GM21576 (cell line): ENCODE measurements at regions not wholly inside any gene's neighbourhood (a gene's known extent, or its start where the extent isn't known, plus 50 kb on each side); places are given as distances from the start of the nearest gene placed in this dataset.
"Not testable (repeated sequence)": the region's sequence is repeated elsewhere in the genome, so short reads cannot be mapped to it uniquely, and the experiment has no call there.

Source experiments
- ATAC-seq: cut with Tn5 transposase; IDR thresholded peaks from one replicate; pipeline ENCODE4 v1.9.1; 2021; ENCODE audit warnings: mild to moderate bottlenecking, moderate library complexity; ENCODE audit not compliant: unreplicated experiment

DNA sequence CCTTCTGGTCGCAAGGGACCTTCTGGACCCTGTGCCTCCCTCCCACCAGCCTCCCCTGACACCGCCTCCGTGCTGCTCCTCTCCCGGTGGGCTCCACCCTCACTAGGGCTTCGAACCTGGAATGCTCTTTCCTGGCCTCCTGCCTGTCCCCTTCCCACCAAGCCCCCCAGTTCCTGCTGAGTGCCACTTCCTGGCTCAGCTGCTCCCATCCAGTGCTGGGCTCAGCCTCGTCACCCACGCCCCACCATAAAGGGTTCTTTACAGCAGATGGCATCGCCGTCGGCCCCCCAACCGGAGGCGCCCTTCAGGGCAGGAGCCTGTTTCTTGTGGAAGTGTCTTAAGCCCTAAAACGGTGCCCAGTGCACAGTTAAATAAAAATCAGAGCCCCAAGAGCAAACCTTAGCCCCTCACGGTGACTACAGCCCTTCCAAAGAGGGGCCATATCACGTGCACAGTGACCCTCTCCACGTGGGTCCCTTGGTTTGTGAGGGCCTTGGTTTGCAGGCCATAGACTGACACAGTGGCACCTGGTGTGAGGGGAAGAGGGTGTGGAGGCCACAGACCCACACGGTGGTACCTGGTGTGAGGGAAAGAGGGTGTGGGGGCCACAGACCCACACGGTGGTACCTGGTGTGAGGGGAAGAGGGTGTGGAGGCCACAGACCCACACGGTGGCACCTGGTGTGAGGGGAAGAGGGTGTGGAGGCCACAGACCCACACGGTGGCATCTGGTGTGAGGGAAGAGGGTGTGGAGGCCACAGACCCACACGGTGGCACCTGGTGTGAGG is 111.4 kb downstream of the METRNL start:
- ATAC-seq, result no peak

GRCh38 chr17:83191388-83192160 is 112.2 kb downstream of the METRNL start:
- no peak for ATAC-seq

DNA sequence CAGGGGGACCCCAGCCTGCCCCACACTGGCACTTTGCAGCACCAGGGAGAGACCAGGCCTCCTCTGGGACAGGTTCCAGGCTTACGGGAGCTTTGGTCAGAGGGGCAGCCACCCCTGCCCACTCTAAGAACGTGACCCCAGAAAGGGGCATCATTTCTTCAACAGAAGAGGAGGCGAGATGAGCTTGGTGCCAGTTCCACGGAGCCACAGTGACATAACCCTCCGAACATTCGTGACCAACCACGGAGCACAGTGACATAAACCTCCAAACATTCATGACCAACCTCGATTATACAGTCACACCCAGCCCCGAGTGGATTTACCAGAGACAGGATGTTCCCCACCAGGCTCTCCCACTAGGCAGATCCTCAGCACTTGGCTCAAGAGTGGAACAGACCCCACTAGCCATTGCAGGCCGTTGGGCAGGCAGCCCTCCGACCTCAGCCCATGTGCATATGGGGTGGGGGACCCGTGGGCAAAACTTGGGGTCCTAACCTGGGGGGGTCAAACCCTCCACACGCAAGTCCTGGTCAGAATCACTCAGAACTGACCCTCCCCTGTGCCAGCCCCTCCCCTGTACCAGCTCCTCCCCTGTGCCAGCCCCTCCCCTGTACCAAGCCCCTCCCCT is 112.9 kb downstream of the METRNL start:
- ATAC-seq, result no peak

GRCh38 chr17:83192789-83193335 is 113.5 kb downstream of the METRNL start:
- not testable (repeated sequence) for ATAC-seq

- ATAC-seq, result no peak
These were observed 114.2 kb downstream of the METRNL start for GRCh38 chr17:83193336-83194185.

DNA sequence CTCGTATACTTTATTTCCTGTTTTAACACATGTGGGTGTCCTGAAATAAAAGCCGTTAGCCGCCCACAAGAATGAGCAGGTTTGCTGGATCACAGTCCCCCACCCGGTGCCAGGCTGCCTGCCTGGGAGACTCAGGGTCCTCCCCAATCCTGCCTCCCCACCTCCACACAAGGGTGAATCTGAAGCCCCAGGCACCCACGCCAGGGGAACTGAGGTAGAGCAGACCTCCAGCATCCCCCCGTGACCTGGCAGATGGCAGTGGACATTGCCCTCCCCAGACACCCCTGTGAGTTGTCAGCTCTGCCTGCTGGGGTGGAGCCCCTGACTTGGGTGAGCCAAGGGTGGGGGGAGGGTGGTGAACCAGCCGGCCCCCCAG is 114.8 kb downstream of the METRNL start:
- ATAC-seq, result no peak

DNA sequence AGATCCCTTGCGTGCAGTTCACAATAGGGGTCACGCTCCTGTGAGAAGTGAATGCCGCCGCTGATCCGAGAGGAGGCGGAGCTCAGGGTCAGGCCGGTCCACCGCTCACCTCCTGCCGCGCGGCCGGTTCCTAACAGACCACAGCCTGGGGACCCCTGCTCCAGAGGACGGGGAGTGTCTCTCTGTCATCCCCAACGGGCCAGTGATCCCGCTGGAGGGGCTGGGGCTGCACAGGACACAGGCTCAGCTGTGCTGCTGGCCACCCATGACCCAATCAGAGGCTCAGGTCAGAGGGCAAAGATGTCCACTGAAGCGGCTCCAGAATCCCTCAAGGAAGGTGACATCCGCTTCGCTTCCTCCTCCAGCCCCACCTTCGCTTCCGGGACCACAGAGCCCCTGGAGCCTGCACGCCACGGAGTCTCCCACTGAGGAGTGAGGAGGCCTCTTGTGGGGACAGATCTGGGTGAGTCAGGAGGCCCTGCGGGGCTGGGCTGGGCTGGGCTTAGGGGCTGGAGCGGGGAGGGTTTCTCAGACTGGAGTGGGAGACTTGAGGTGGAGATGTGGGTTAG is 115.4 kb downstream of the METRNL start:
- ATAC-seq, result no peak

DNA sequence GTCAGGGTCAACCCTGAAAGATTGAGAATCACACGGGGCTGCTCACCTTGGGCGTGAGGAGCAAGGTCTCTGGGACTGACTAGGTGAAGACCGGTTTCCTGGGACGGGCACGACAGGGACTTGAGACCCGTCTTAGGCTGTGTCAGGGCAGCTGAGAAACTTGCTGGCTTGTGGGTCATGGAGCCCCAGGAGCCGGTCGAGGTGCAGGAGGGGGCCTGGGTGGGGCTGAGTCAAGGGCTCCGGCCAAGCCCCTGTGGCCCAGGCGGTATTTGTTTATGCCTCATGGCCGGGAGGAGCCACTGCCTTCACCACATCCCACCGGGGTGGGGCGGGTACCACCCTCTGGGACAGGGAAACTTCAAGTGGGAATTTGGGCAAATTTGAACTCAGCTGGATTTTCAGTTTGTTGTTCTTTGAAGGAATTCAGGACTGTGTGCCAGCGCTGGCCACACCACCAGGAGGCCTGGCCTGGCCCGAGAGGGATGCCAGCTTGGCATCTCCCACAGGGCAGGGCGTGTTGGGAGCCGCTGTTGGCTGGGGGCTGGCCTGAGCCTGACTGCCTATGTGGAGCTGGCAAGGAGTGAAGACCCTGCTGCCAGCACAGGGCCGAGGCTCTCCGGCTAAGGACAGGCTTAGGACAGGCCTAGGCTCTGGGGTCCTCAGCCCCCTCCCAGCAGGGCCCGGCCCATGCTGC is 116.1 kb downstream of the METRNL start:
- ATAC-seq, result no peak

- no peak for ATAC-seq
These were observed 116.6 kb downstream of the METRNL start for GRCh38 chr17:83196024-83196365.

- no peak for ATAC-seq
These were observed 117.0 kb downstream of the METRNL start for GRCh38 chr17:83196366-83196765.

GRCh38 chr17:83196973-83197880 is 117.8 kb downstream of the METRNL start:
- no peak for ATAC-seq

DNA sequence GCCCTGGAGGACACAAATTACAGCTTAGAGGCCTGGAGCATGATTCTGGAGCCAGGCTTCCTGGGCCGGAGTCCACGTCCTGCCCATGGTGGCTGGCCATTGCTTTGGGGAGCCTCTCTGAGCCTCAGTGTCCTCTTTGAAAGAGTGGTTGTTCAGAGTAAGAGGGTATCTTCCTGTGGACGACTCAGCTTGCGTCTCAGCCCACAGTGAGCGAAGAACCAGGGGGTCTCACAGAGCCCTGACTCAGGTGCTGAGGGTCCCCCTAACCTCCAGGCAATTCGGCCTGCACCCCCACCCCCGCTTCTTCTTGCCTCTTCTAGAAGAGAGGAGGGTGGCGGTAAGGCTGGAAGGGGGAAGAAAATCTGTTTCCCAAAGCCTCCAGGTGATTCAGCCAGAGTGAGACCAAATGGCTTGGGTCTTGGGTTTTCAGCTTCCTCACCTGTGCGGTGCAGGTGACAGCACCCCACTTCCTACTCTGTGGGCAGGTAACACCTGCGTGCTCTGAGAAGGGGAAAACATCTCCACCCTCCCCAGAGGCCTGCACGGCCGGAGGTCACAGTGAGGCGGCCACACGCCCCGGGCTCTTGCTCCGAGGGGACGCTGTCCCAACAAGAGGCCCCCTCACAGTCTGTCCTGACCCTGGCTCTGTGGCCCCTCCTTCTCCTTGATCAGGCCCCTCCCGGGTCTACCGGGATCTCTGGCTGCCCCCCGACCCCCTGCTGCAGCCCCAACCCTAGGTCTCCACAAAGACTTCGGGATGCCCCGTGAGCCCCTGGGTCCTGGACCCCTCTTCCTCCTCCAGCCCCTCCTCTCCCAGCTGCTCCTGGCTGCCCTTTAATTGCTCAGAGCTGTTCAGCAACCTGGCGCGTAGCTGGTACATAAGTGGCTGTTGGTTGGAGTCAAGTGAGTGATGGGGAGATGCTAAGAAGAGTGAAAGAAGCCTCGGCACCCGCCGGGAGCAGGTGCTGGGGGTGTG is 119.2 kb downstream of the METRNL start:
- ATAC-seq, result no peak

DNA sequence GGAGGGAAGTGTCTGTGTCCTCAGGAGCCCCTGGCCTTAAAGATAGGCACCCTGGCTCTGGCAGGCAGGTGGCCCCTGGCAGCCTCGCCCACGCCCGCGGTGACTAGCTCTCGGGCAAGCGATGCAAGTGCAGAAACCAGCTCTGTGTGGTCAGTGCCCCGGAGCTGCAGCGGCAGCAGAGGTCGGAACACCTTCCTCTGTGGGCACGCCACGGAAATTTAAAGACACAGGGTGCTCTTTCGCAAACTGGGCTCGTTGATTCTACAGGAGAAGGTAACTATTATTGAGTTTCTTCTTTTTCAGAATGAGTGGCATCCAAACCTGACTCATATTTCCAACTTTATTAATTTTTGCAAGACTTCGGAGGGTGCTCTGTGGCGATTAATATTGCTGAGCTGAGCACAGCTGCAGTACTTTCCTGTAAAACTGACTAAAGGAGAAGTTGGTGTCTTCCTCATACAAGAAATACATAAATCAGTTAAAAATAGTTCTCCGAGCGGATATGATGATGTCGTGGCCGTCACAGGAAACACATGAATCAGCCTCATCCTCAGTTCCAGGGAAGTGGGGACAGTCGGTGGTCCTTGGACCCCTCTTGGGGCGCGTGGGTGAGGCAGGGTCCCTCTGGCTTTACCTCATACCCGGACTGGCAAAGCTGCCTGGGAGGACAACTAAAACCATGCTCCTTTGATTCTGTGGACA is 120.2 kb downstream of the METRNL start:
- no peak for ATAC-seq

DNA sequence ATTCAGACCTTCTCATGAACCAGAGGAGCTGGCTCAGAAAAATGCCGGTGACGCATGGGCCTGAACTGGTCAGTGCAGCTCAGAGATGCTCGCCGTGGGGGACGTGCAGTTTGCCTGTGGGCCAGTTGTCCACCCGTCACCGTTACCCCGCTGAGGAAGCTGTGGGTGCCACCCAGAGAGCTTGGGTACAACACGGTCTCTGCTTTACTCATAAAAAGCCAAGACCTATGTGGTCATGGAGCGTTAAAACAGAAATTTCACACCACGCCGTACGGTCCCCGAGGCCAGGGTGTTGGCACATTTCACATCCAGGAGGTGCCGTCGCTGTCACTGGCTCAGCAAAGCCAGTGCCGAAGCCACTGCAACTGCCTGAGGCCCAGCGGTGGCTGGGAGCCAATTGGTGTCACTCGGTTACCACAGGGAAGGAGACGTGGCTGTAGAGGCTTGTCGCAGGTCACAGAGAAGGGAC is 120.9 kb downstream of the METRNL start:
- no peak for ATAC-seq

DNA sequence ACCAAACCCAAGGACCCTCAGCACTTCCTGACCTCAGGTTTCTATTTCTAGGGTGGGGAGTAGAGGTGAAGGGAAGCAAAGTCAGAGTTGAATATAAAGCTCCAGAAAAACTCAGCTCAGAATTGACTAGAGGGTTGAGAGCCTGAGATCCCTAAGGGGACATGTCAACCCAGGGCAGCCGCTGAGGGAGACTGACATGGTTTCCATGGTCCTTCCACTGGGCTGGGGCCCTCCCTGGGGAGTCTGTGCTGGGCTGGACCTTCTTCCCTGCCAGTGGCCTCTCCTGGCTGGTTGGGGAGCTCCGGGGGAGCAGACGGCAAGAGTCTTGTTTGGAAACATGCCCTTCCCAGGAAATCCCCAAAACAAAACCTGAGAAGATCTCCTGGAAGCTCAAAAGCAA is 121.3 kb downstream of the METRNL start:
- ATAC-seq, result no peak

- ATAC-seq, result no peak
These were observed 122.0 kb downstream of the METRNL start for GRCh38 chr17:83201206-83202001.
